ENCODE measurements at regions not wholly inside any gene's neighbourhood (a gene's known extent, or its start where the extent isn't known, plus 50 kb on each side); places are given as distances from the start of the nearest gene placed in this dataset.

- Histone ChIP-seq H3K4me3 (replicated peaks; ENCODE audit: low read depth, low read length) (no peak overlapping the region), H3K36me3 (ENCODE audit: control insufficient read depth, insufficient read depth, low read length) (no peaks in the 10 kb centered on the region), H3K27me3 (replicated peaks; ENCODE audit: control insufficient read depth, insufficient read depth, low read length) (no peaks in the 10 kb centered on the region)
- DNase-seq (ENCODE audit: extremely low read depth, insufficient read length), result no peak
- TF ChIP-seq, protein P1, sequence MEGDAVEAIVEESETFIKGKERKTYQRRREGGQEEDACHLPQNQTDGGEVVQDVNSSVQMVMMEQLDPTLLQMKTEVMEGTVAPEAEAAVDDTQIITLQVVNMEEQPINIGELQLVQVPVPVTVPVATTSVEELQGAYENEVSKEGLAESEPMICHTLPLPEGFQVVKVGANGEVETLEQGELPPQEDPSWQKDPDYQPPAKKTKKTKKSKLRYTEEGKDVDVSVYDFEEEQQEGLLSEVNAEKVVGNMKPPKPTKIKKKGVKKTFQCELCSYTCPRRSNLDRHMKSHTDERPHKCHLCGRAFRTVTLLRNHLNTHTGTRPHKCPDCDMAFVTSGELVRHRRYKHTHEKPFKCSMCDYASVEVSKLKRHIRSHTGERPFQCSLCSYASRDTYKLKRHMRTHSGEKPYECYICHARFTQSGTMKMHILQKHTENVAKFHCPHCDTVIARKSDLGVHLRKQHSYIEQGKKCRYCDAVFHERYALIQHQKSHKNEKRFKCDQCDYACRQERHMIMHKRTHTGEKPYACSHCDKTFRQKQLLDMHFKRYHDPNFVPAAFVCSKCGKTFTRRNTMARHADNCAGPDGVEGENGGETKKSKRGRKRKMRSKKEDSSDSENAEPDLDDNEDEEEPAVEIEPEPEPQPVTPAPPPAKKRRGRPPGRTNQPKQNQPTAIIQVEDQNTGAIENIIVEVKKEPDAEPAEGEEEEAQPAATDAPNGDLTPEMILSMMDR (IDR thresholded peaks at IDR 0.05; ENCODE audit: insufficient read depth, low read length, poor library complexity, severe bottlenecking), result no peak
These were observed 75.4 kb upstream of the SELENOP start for GRCh38 chr5:42887097-42887496.

- TF ChIP-seq, protein P1 (IDR thresholded peaks at IDR 0.05; ENCODE audit: insufficient read depth, low read length, poor library complexity, severe bottlenecking), result no peak
- no peak for DNase-seq (ENCODE audit: extremely low read depth, insufficient read length)
- Histone ChIP-seq H3K36me3 (ENCODE audit: control insufficient read depth, insufficient read depth, low read length) (no peaks in the 10 kb centered on the region), H3K27me3 (replicated peaks; ENCODE audit: control insufficient read depth, insufficient read depth, low read length) (no peaks in the 10 kb centered on the region), H3K4me3 (replicated peaks; ENCODE audit: low read depth, low read length) (no peak overlapping the region)
These were observed 74.9 kb upstream of the SELENOP start for GRCh38 chr5:42886635-42887034.

GRCh38 chr5:42884326-42884725, 72.6 kb upstream of the SELENOP start:
- Histone ChIP-seq H3K36me3 (ENCODE audit: control insufficient read depth, insufficient read depth, low read length) (no peaks in the 10 kb centered on the region), H3K4me3 (replicated peaks; ENCODE audit: low read depth, low read length) (no peak overlapping the region), H3K27me3 (replicated peaks; ENCODE audit: control insufficient read depth, insufficient read depth, low read length) (no peaks in the 10 kb centered on the region; the same call in 1 of the 2 replicates)
- DNase-seq (ENCODE audit: extremely low read depth, insufficient read length), result no peak
- TF ChIP-seq, protein P1 (IDR thresholded peaks at IDR 0.05; ENCODE audit: insufficient read depth, low read length, poor library complexity, severe bottlenecking), result no peak

DNA sequence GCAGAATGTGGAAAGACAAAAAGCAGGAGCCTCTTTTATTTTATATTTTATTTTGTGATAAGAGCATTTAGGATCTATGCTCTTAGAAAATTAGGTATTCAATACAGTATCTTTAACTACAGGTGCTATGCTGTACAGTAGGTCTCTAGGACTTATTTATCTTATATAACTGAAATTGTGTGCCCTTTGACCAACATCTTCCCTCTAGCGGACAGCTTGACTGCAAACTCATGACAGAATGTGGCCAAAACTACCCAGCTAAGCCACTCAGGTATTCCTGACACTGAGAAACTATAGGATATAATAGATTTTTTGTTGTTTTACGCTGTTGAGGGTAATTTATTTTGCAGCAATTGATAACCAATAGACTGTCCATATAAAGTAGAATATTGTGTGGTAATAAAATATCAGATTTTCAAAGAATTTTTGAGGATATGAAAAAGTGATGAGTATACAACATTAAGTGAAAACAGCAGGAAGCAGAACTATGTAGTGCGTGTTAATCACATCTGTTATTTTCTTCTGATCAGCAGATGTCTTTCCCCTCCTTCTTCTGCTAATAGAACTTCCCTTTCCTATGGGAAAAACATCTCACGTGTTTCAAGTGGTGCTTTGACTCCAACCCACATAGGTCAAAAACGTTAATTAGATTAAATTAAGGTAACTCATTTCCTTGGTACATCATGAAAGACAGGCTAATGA, 69.9 kb upstream of the SELENOP start:
- Histone ChIP-seq H3K36me3 (ENCODE audit: control insufficient read depth, insufficient read depth, low read length) (no peaks in the 10 kb centered on the region), H3K4me3 (replicated peaks; ENCODE audit: low read depth, low read length) (no peak overlapping the region), H3K27me3 (replicated peaks; ENCODE audit: control insufficient read depth, insufficient read depth, low read length) (no peaks in the 10 kb centered on the region; the same call in 1 of the 2 replicates)
- TF ChIP-seq, protein P1 (IDR thresholded peaks at IDR 0.05; ENCODE audit: insufficient read depth, low read length, poor library complexity, severe bottlenecking), result no peak
- no peak for DNase-seq (ENCODE audit: extremely low read depth, insufficient read length)

DNA sequence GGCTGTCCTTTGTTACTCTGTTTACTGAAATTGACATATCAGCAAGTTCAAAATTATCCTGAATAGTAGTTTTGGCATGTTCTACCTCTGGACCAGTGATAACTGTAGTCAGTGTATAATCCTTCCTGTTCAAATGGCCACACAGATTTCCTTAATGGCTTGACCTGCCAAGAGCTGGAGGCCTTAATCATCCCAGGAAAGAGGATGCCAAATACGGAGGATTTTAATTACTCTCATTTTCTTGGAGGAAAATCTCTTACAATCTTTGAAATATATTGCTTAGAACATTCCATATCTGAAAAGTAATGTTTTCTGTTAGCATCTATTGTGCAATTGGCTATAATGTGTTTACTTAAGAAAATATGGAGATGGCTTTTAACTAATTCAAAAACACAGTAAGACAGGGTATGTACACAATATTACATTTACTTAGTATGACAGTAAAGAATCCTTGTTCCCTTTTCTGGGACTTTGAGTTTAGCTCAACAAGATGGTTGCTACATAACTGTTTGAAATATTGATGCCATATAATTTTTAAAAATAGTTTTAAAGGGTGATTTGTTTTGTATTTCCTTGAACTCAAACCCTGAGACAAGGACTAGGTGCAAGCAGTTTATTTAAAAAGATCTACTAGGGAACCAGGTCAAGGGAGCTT, 68.9 kb upstream of the SELENOP start:
- TF ChIP-seq, protein P1 (IDR thresholded peaks at IDR 0.05; ENCODE audit: insufficient read depth, low read length, poor library complexity, severe bottlenecking), result no peak
- no peak for DNase-seq (ENCODE audit: extremely low read depth, insufficient read length)
- H3K4me3 ChIP-seq (replicated peaks; ENCODE audit: low read depth, low read length), result no peak overlapping the region
- no peaks in the 10 kb centered on the region; the same call in 1 of the 2 replicates for H3K27me3 ChIP-seq (replicated peaks; ENCODE audit: control insufficient read depth, insufficient read depth, low read length)
- H3K36me3 ChIP-seq (ENCODE audit: control insufficient read depth, insufficient read depth, low read length), result no peaks in the 10 kb centered on the region

Measured in GM06990 (cell line).